ENCODE measurements at regions not wholly inside any gene's neighbourhood (a gene's known extent, or its start where the extent isn't known, plus 50 kb on each side); places are given as distances from the start of the nearest gene placed in this dataset.

DNA sequence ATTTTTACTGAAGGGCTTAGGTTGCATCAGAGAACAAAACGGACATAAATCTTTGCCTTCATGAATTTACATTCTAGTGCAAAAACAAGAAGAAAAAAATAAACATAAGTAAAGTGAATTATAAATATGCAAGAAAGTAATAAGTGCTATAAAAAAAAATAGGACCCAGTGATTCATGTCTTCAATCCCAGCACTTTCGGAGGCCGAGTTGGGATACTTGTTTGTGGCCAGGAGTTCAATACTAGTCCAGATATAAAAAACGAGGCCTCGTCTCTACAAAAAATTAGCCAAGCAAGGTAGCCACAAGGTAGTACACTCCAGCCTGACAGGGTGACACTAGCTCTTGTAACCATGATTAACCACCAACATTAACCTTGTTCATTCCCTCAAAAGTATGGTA lies 193.5 kb downstream of the SIM1 start:
- Mint-ChIP-seq H3K27me3 (ENCODE audit: unreplicated experiment) (no peaks in the 10 kb centered on the region), H3K4me3 (ENCODE audit: unreplicated experiment) (no peak overlapping the region), H3K36me3 (ENCODE audit: unreplicated experiment) (no peaks in the 10 kb centered on the region), H3K27ac (ENCODE audit: unreplicated experiment) (no peak overlapping the region), H3K9me3 (ENCODE audit: unreplicated experiment) (no peaks in the 10 kb centered on the region), H3K4me1 (ENCODE audit: unreplicated experiment) (peaks cover 49% of the 10 kb centered on the region)
- TF ChIP-seq, protein P1, sequence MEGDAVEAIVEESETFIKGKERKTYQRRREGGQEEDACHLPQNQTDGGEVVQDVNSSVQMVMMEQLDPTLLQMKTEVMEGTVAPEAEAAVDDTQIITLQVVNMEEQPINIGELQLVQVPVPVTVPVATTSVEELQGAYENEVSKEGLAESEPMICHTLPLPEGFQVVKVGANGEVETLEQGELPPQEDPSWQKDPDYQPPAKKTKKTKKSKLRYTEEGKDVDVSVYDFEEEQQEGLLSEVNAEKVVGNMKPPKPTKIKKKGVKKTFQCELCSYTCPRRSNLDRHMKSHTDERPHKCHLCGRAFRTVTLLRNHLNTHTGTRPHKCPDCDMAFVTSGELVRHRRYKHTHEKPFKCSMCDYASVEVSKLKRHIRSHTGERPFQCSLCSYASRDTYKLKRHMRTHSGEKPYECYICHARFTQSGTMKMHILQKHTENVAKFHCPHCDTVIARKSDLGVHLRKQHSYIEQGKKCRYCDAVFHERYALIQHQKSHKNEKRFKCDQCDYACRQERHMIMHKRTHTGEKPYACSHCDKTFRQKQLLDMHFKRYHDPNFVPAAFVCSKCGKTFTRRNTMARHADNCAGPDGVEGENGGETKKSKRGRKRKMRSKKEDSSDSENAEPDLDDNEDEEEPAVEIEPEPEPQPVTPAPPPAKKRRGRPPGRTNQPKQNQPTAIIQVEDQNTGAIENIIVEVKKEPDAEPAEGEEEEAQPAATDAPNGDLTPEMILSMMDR (IDR thresholded peaks at IDR 0.05) = no peak
- DNase-seq (ENCODE audit: extremely low spot score, unreplicated experiment) = no peak

DNA sequence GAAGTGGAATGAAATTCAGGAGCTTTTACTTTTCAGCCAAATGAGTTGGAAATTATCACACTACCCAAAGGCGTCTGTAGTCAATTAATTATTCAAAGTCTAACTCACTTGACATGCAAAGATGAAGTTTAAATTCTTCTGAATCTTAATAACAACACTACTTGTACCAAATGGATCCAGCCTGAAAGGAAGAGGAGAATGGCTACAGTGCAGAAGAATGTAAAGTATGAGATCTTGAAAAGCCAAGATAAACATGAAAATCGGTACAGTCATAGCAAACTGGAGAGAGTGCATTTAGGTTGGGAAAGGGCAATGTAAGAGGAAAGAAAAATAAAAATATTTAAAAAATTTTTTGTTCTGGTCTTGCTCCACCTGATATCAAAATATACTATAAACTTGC lies 195.5 kb downstream of the SIM1 start:
- TF ChIP-seq, protein P1 (IDR thresholded peaks at IDR 0.05) = no peak
- peaks cover 59% of the 10 kb centered on the region for H3K4me1 Mint-ChIP-seq (ENCODE audit: unreplicated experiment)
- DNase-seq (ENCODE audit: extremely low spot score, unreplicated experiment) = no peak
- H3K27ac Mint-ChIP-seq (ENCODE audit: unreplicated experiment) = peak overlapping the region; percentile 73
- H3K36me3 Mint-ChIP-seq (ENCODE audit: unreplicated experiment) = no peaks in the 10 kb centered on the region
- H3K9me3 Mint-ChIP-seq (ENCODE audit: unreplicated experiment) = no peaks in the 10 kb centered on the region
- H3K27me3 Mint-ChIP-seq (ENCODE audit: unreplicated experiment) = no peaks in the 10 kb centered on the region
- no peak overlapping the region for H3K4me3 Mint-ChIP-seq (ENCODE audit: unreplicated experiment)

DNA sequence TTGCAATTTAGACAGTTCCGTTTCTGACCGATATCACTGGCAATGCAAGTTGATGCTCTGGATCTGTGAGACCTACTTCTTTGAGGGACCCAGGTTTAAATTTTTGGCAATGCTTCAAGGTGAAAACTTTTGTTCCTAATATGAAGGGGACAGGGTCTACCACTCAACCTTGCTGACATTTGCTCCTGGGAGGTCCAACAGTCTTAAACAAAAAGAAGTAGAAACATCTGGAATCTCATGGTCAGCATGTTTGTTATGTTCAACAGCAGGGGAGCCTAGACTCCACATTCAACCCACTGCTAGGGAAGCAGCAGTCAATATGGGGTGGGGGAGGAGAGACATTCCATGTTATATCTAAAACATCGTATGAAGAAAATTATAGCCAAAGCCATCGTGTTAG lies 196.4 kb downstream of the SIM1 start:
- H3K4me3 Mint-ChIP-seq (ENCODE audit: unreplicated experiment) = no peak overlapping the region
- peaks cover 59% of the 10 kb centered on the region for H3K4me1 Mint-ChIP-seq (ENCODE audit: unreplicated experiment)
- H3K27ac Mint-ChIP-seq (ENCODE audit: unreplicated experiment) = peak overlapping the region; percentile 89
- H3K9me3 Mint-ChIP-seq (ENCODE audit: unreplicated experiment) = no peaks in the 10 kb centered on the region
- no peaks in the 10 kb centered on the region for H3K27me3 Mint-ChIP-seq (ENCODE audit: unreplicated experiment)
- TF ChIP-seq, protein P1 (IDR thresholded peaks at IDR 0.05) = no peak
- no peaks in the 10 kb centered on the region for H3K36me3 Mint-ChIP-seq (ENCODE audit: unreplicated experiment)
- DNase-seq (ENCODE audit: extremely low spot score, unreplicated experiment) = no peak

DNA sequence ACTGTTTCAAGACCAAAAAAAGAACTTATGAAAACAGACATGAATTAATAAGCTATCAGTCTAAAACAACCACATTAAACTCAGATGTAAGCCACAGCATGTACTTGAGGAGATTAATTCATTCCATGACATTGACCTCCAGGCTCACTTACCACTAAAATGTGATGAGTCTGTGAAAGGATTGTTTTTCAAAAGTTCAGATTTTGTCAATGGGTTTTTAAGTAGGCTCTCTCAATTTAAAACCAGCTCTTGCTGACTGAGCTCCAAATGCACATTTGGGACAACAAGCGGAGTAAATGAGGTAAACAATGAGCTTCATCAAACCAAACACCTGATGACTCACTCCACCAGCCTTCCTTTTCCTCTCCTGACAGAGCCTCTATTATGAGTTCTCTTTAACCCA lies 197.0 kb downstream of the SIM1 start:
- TF ChIP-seq, protein P1 (IDR thresholded peaks at IDR 0.05) = no peak
- Mint-ChIP-seq H3K27ac (ENCODE audit: unreplicated experiment) (peak overlapping the region; percentile 89), H3K36me3 (ENCODE audit: unreplicated experiment) (no peaks in the 10 kb centered on the region), H3K9me3 (ENCODE audit: unreplicated experiment) (no peaks in the 10 kb centered on the region), H3K27me3 (ENCODE audit: unreplicated experiment) (no peaks in the 10 kb centered on the region), H3K4me3 (ENCODE audit: unreplicated experiment) (peak overlapping the region; percentile 15), H3K4me1 (ENCODE audit: unreplicated experiment) (peaks cover 59% of the 10 kb centered on the region)
- DNase-seq (ENCODE audit: extremely low spot score, unreplicated experiment) = no peak

DNA sequence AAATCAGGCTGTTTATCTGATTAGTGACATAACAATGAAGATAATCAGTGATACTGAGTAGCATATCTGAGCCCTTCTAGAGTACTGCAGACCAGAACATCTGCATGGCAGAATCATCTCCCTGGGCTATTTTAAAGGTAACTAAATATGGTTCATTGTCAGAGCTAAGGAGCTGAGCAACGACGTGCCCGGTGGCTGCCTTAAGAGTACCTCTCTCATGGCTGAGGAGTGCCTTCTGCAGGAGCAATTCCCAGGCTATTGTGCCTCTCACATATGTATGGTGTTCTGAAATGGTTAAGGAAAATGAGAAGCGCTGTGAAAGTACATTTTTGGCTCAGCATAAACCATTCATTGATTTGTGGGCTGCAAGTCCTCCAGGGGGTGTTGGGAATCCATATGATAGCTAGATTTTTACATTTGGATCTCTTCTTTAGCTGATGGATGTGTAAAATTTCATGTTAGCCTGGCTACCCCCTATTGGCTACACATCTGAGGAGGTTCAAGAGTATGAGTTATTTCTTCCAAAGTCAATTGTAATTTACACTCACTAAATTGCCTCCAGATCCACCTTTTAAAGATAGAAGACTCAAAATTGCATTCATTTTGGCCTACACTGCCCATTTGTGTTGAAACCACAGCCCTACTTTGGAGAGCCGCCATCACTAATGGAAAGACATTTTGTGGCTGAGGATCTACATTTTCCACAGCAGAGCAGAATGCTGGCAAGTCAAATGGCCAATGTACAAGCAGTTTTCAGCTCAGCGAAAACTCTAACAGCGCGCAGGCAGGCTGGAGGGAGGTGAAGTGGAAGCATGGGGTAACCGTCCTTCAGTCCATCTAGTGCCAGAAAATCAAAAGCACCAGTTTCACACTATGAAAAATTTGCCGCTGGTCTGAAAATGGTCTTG lies 198.0 kb downstream of the SIM1 start:
- Mint-ChIP-seq H3K9me3 (ENCODE audit: unreplicated experiment) (no peaks in the 10 kb centered on the region), H3K36me3 (ENCODE audit: unreplicated experiment) (no peaks in the 10 kb centered on the region), H3K27ac (ENCODE audit: unreplicated experiment) (no peak overlapping the region), H3K4me1 (ENCODE audit: unreplicated experiment) (peaks cover 58% of the 10 kb centered on the region), H3K27me3 (ENCODE audit: unreplicated experiment) (no peaks in the 10 kb centered on the region), H3K4me3 (ENCODE audit: unreplicated experiment) (no peak overlapping the region)
- TF ChIP-seq, protein P1 (IDR thresholded peaks at IDR 0.05) = no peak
- DNase-seq (ENCODE audit: extremely low spot score, unreplicated experiment) = no peak

Measured in osteocyte (in vitro differentiated cells).